IPS-18c (cell line): ENCODE measurements at regions not wholly inside any gene's neighbourhood (a gene's known extent, or its start where the extent isn't known, plus 50 kb on each side); places are given as distances from the start of the nearest gene placed in this dataset.
"Not testable (repeated sequence)": the region's sequence is repeated elsewhere in the genome, so short reads cannot be mapped to it uniquely, and the experiment has no call there.

Source experiments
- H3K4me3 ChIP-seq: 2 replicates; pipeline ENCODE4 v1.7.0; 2013; ENCODE audit warnings: low read depth, mild to moderate bottlenecking, low read length, moderate library complexity; ENCODE audit not compliant: insufficient read depth
- H3K9me3 ChIP-seq: one replicate; pipeline ENCODE4 v1.6.1; 2013; ENCODE audit warnings: mild to moderate bottlenecking, low read length, moderate library complexity; ENCODE audit not compliant: control insufficient read depth, insufficient read depth

DNA sequence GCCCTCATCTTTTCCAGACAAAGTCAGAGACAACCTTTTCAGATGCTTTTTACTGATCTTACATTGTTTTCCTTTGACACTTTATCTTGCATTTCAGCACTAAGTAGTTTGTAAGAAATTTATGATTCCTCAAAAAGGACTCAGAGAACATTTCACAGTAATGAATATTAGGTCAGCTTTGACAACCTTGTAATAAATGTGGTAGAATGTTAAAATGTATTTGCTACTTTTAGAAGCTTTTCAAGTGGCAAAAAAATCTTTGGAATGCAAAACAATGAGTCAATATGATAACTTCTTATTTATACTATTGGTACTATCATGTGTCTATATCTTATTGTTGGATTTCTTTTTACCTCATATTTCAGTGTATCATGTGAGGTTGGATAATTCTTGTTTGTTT is 146.2 kb upstream of the FAT4 start:
- no peaks in the 10 kb centered on the region for H3K9me3 ChIP-seq
- H3K4me3 ChIP-seq: no peak overlapping the region

DNA sequence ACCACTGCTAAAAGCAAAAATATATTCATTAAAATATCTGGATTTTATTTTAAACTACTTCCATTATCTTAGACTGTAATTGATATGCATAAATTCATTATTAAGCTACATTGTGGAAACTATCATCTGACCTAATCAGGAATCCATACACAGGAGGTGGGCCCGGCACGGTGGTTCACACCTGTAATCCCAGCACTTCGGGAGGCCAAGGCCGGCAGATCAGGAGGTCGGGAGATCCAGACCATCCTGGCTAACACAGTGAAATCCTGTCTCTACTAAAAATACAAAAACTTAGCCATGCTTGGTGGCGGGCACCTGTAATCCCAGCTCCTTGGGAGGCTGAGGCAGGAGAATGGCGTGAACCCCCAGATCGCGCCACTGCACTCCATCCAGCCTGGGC is 148.7 kb upstream of the FAT4 start:
- not testable (repeated sequence) for H3K4me3 ChIP-seq, H3K9me3 ChIP-seq

DNA sequence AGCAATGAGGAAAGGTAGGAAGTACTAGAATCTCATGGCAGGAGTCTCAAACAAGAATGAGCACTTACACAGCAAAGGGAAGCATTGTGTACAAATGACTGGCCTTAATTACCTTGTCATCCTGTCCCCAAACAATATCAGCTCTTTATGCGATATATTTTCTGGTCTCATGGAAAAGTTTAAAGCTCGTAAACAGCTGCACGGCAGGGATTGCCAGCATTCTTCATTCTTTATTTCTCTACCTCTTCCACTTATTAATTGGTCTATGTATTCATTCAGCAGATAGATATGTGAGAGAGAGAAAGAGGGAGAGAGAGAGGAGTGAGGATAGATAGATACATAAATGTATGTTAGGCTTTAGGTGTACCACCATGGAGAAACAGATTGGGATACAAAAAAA is 155.8 kb upstream of the FAT4 start:
- H3K9me3 ChIP-seq: no peaks in the 10 kb centered on the region
- H3K4me3 ChIP-seq: no peak overlapping the region

DNA sequence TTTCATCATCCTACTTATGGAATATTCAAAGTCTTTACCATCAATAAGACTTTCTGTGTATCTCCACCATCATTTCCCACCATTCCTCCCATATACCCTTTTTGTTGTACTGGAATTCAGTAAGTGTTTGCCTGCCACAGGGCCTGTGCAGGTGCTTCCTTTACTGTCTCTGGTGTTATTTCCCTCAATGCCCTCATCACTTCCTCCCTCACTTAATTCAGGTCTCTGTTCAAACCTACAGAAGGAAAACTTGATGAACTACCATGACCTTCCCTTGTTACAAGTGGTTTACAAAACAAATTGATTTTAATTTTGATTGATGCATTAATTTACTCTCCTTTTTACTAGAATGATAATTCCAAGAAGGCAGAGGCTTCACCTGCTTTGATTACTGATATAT is 159.5 kb upstream of the FAT4 start:
- H3K4me3 ChIP-seq: no peak overlapping the region
- H3K9me3 ChIP-seq: no peaks in the 10 kb centered on the region

GRCh38 chr4:125140966-125141495 is 173.7 kb upstream of the FAT4 start:
- H3K4me3 ChIP-seq: no peak overlapping the region
- no peaks in the 10 kb centered on the region for H3K9me3 ChIP-seq

DNA sequence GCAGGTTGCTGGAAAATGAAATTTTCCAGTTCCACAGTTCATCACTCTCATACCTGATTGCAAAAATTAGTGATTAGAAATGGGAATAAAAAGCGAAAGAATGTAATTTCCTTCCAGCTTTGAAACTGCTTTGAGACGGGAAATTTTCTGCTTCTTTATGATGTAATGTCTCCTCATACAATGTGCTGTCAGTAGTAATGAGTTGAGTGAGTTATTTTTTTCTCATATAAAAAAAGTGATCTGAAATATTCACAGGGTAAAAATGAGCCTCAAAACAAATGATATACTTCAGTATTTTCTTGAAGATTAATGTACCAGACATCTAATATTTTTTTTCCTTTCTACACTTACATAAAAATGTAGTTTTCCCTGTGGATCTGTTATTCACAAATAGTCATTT is 179.1 kb upstream of the FAT4 start:
- no peak overlapping the region for H3K4me3 ChIP-seq
- no peaks in the 10 kb centered on the region for H3K9me3 ChIP-seq

- no peaks in the 10 kb centered on the region for H3K9me3 ChIP-seq
These were observed 182.0 kb upstream of the FAT4 start for GRCh38 chr4:125132729-125133128.

GRCh38 chr4:125131891-125132680 is 182.7 kb upstream of the FAT4 start:
- Histone ChIP-seq H3K4me3 (no peak overlapping the region), H3K9me3 (no peaks in the 10 kb centered on the region)

More at GRCh38 chr4:125132729-125133128, 182.0 kb upstream of the FAT4 start:
- H3K4me3 ChIP-seq: no peak overlapping the region

DNA sequence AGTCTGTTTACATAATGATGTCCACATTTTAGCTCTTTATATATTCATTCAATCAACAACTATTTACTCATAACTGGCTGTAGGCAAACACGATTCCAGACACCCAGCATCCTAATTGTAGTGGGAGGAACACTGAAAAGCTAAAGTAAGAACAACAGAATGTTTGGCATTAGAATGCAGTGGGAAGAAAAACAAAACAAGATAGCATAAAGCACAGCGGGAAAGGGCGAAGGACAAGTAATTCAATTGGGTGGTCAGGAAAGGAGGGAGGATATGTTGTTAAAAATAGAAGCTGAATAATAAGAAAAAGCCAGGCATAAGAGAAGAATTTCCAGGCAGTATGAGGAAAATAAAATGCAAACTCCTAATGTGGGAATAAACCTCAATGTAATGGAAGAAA is 189.5 kb upstream of the FAT4 start:
- Histone ChIP-seq H3K4me3 (no peak overlapping the region), H3K9me3 (no peaks in the 10 kb centered on the region)

- no peaks in the 10 kb centered on the region for H3K9me3 ChIP-seq
- no peak overlapping the region for H3K4me3 ChIP-seq
These were observed 191.1 kb upstream of the FAT4 start for GRCh38 chr4:125123570-125124109.

DNA sequence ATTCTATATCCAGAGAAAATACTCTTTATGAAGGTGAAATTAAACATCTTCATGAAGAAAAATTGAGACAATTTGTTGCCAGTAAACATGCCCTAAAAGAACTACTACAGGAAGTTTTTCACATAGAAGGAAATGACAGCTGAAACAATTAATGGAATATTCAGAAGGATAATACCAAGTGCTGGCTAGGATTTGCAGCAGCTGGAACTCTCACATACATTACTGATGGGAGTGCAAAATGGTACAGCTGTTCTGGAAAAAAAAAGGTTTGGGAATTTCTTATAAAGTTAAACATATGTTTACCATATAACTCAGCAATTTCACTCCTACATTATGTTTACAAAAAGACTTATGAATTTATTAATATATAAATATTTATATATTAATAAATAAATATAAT is 193.2 kb upstream of the FAT4 start:
- no peaks in the 10 kb centered on the region for H3K9me3 ChIP-seq
- no peak overlapping the region for H3K4me3 ChIP-seq

- Histone ChIP-seq H3K4me3 (no peak overlapping the region), H3K9me3 (no peaks in the 10 kb centered on the region)
These were observed 198.3 kb upstream of the FAT4 start for GRCh38 chr4:125116431-125116830.

- H3K4me3 ChIP-seq: no peak overlapping the region
- no peaks in the 10 kb centered on the region for H3K9me3 ChIP-seq
These were observed 198.8 kb upstream of the FAT4 start for GRCh38 chr4:125115941-125116340.

DNA sequence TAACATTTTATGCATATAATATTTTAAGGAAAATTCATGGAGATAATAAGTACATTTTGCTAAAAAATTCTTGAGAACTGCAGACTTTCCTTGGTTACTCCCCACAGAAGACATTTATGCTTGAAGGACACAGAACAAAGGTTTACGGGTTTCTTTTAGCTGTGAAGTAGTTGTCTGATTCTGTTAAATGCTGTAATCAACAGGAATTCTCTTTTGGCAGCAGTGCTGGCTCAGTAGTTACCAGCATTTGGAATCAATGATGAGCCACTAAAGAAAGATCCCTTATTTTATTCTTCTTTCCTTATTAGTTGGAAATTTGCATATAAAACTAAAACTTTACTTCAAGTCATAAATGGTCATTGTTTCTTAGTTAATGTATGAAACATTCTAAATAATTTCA is 199.3 kb upstream of the FAT4 start:
- no peak overlapping the region for H3K4me3 ChIP-seq

DNA sequence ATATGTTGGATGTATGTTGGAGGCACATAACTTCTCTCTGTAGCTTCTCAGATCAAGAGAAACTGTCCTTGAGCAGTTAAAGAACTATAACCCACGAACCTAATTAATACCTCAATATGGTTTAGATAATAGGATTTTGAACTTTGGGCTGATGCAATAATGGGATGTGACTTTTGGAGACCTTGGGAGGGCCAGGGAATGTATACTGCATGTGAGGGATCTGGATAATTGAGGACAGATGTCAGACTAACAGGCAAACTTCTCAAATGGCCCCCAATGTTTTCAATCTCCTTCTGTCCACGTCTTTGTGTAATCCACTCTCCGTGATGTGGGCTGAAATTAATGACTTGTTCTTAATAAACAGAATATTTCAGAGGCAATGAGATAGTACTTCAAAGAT is 202.2 kb upstream of the FAT4 start:
- H3K4me3 ChIP-seq: no peak overlapping the region

More for the DNA sequence above, 199.3 kb upstream of the FAT4 start:
- H3K9me3 ChIP-seq: no peaks in the 10 kb centered on the region

GRCh38 chr4:125111323-125111722 is 203.4 kb upstream of the FAT4 start:
- H3K4me3 ChIP-seq: no peak overlapping the region
- H3K9me3 ChIP-seq: no peaks in the 10 kb centered on the region

More for the DNA sequence above, 202.2 kb upstream of the FAT4 start:
- no peaks in the 10 kb centered on the region for H3K9me3 ChIP-seq

GRCh38 chr4:125105561-125105960 is 209.2 kb upstream of the FAT4 start:
- no peaks in the 10 kb centered on the region for H3K9me3 ChIP-seq
- H3K4me3 ChIP-seq: no peak overlapping the region

DNA sequence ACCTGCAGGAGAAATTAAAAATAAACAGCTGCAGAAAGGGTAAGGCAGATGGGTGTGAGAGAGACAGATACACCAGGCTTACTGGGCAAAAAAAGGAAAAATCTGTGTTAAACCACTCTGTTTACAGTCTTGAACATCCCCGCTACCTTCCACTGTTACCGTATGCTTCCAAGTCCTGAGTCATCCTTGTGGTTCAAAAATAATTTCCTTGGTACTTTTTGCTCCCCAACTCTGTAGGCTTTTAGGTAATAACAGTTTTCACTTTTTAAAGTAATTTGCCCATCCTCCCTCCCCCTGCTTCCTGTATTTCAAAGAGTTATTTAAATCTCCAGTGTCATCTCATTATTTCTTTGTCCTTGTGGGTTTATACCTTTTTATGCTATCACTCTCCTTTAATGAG is 210.1 kb upstream of the FAT4 start:
- Histone ChIP-seq H3K9me3 (no peaks in the 10 kb centered on the region), H3K4me3 (no peak overlapping the region)
